GM19328 (cell line): ENCODE measurements at regions not wholly inside any gene's neighbourhood (a gene's known extent, or its start where the extent isn't known, plus 50 kb on each side); places are given as distances from the start of the nearest gene placed in this dataset.
"Not testable (repeated sequence)": the region's sequence is repeated elsewhere in the genome, so short reads cannot be mapped to it uniquely, and the experiment has no call there.

Experiments
- ATAC-seq: cut with Tn5 transposase; IDR thresholded peaks from one replicate; pipeline ENCODE4 v1.9.1; 2021; ENCODE audit warnings: mild to moderate bottlenecking, moderate library complexity; ENCODE audit not compliant: unreplicated experiment

- ATAC-seq: no peak
Observed at GRCh38 chr2:118430510-118431164, 342.4 kb downstream of the INSIG2 start.

- ATAC-seq: no peak
Observed at GRCh38 chr2:118425191-118425590, 336.9 kb downstream of the INSIG2 start.

- no peak for ATAC-seq
Observed at GRCh38 chr2:118423776-118424175, 335.5 kb downstream of the INSIG2 start.

GRCh38 chr2:118421648-118422047 is 333.4 kb downstream of the INSIG2 start:
- ATAC-seq: no peak

- ATAC-seq: no peak
Observed at GRCh38 chr2:118417406-118418120, 329.3 kb downstream of the INSIG2 start.

GRCh38 chr2:118415186-118415585 is 326.9 kb downstream of the INSIG2 start:
- ATAC-seq: not testable (repeated sequence)

- no peak for ATAC-seq
Observed at GRCh38 chr2:118403658-118404451, 315.6 kb downstream of the INSIG2 start.

GRCh38 chr2:118388771-118389170 is 300.5 kb downstream of the INSIG2 start:
- no peak for ATAC-seq

GRCh38 chr2:118387509-118387908 is 299.2 kb downstream of the INSIG2 start:
- no peak for ATAC-seq

- ATAC-seq: no peak
Observed at GRCh38 chr2:118386641-118387302, 298.5 kb downstream of the INSIG2 start.

- no peak for ATAC-seq
Observed at GRCh38 chr2:118380915-118381653, 292.8 kb downstream of the INSIG2 start.

- no peak for ATAC-seq
Observed at GRCh38 chr2:118375907-118376485, 287.7 kb downstream of the INSIG2 start.

- ATAC-seq: no peak
Observed at GRCh38 chr2:118374974-118375755, 286.9 kb downstream of the INSIG2 start.

- ATAC-seq: no peak
Observed at GRCh38 chr2:118372886-118373830, 284.9 kb downstream of the INSIG2 start.

- ATAC-seq: no peak
Observed at GRCh38 chr2:118371515-118371914, 283.2 kb downstream of the INSIG2 start.

GRCh38 chr2:118369521-118369920 is 281.2 kb downstream of the INSIG2 start:
- ATAC-seq: not testable (repeated sequence)

GRCh38 chr2:118363604-118364003 is 275.3 kb downstream of the INSIG2 start:
- ATAC-seq: no peak

GRCh38 chr2:118356051-118356450 is 267.8 kb downstream of the INSIG2 start:
- ATAC-seq: no peak
